ENCODE measurements at regions not wholly inside any gene's neighbourhood (a gene's known extent, or its start where the extent isn't known, plus 50 kb on each side); places are given as distances from the start of the nearest gene placed in this dataset.

DNA sequence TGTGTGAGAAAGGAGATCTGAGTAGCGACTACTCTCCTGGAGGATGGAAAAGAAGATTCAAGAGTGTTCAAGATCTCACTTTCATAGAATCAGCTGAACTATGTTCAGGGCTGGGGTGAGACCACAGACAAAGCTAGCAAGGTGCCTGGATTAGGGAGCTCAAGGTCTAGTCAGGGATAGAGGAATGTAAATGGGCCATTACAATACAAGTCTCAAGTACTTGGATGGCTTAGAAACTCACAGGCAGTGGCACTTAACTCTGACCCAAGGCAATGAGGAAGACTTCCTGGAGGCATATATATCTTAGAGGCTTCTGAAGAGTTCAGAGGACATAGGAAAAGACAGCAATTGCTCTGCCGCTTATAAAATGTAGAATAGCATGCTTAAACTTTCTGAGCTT lies 184.9 kb upstream of the CDH11 start:
- TF ChIP-seq, protein P1, sequence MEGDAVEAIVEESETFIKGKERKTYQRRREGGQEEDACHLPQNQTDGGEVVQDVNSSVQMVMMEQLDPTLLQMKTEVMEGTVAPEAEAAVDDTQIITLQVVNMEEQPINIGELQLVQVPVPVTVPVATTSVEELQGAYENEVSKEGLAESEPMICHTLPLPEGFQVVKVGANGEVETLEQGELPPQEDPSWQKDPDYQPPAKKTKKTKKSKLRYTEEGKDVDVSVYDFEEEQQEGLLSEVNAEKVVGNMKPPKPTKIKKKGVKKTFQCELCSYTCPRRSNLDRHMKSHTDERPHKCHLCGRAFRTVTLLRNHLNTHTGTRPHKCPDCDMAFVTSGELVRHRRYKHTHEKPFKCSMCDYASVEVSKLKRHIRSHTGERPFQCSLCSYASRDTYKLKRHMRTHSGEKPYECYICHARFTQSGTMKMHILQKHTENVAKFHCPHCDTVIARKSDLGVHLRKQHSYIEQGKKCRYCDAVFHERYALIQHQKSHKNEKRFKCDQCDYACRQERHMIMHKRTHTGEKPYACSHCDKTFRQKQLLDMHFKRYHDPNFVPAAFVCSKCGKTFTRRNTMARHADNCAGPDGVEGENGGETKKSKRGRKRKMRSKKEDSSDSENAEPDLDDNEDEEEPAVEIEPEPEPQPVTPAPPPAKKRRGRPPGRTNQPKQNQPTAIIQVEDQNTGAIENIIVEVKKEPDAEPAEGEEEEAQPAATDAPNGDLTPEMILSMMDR (IDR thresholded peaks at IDR 0.05), result no peak
- TF ChIP-seq POLR2A (IDR thresholded peaks at IDR 0.05) (no peak), POLR2AphosphoS5 (IDR thresholded peaks at IDR 0.05) (no peak)

Data from breast epithelium (tissue), 3 donors.